COR-L47 (cell line): ENCODE measurements at regions not wholly inside any gene's neighbourhood (a gene's known extent, or its start where the extent isn't known, plus 50 kb on each side); places are given as distances from the start of the nearest gene placed in this dataset.

Source experiments
- DNase-seq: peaks from one replicate; lab custom pipeline; 2025; lab: John Stamatoyannopoulos, UW

DNA sequence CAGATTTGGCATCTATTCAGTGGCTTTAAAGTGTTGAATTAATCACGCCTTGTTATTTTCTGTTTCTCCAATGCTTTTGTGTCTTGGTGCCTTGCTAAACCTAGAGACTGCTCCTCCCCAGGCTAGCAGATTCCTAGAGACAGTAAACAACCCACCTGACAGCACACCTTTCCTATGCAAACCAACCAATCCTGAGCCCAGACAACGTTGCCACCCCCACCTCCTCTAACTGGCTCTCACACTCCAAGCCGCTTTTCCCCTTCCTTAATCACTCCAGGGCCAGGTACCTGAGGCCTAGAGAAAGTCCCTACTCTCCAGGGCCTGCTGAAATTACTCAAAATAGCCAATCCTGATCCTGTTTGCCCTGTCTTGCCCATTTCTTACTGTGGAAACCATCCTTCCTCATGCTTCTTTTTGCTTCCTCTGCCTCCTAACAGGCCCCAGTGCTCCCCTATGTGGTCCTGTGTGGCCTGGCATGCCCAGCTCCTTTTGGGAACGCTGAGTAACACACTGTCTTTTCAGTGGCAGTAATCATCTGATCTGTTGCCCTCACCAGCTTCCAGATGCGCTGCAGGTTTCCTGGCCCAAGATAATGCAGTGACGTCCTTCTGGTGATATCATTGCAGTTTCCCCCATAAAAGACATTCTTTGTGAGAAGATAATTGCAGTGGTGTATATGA, 53.4 kb downstream of the GAS1 start:
- DNase-seq = no peak

- DNase-seq = no peak
These were observed 54.7 kb downstream of the GAS1 start for GRCh38 chr9:86892576-86892975.

GRCh38 chr9:86891886-86892437, 55.3 kb downstream of the GAS1 start:
- no peak for DNase-seq

GRCh38 chr9:86891091-86891490, 56.2 kb downstream of the GAS1 start:
- DNase-seq = no peak

DNA sequence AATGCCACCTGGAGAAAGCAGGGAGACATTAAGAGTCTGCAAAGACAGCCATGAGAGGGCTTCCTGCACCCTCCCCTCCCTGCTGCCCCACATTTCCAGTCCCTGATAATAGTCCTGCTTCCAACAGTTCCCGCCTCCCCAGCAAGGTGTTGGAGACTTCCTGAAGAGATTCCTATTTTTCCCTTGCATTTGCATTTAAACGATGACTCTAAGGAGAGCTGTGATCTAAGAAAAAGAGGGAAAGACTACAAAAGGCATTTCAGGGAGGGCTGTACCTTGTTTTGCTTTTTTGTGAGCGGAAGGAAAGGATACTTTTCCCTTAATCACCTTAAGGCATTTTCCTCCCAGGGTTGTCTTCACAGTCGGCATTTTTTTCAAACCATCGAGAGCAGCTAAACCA, 62.1 kb downstream of the GAS1 start:
- DNase-seq = no peak

GRCh38 chr9:86876621-86877196, 70.6 kb downstream of the GAS1 start:
- no peak for DNase-seq

GRCh38 chr9:86868616-86869015, 78.7 kb downstream of the GAS1 start:
- no peak for DNase-seq

DNA sequence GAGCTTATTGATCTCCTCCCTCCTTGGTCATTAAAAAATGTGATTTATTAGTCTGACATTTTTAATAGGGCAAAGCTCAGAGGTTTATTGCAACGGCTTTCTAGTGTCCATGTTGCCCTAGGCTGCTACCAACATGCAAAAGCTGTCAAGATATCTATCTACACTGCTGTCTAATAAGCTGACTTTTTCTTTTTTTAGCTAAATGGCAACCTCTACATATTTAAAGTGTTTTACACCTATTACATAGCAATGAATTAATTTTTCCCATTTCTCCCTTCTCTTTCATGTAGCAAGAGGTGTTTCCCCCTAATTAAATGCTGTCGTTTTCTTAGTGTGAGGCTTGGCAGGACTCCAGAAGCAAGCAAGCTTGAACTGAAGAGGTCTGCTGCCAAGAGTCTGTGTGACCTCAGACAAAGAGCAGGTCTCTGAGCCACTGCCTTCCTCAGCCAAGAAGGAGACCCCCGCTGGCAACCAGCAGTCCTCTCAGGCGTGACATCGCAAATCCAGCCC, 79.4 kb downstream of the GAS1 start:
- DNase-seq = peak; percentile 12

DNA sequence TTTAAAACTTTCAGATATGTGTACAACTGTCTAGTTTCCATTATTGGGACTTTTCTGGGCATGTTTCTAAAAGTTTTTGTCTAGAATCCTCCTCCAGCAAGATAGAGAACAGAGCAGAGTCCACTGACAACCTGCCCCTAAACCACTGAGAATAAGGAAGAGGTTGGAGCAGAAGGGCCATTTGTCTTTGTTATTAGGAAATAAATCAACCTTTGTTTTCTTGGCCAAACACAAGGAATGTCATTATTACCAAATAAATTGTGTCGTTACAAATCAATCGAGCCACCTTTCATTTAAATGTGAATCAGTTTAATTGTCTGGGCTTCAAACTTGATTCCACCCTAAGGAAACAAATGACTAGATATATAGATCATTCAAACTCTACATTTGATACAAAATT, 81.4 kb downstream of the GAS1 start:
- DNase-seq = no peak

DNA sequence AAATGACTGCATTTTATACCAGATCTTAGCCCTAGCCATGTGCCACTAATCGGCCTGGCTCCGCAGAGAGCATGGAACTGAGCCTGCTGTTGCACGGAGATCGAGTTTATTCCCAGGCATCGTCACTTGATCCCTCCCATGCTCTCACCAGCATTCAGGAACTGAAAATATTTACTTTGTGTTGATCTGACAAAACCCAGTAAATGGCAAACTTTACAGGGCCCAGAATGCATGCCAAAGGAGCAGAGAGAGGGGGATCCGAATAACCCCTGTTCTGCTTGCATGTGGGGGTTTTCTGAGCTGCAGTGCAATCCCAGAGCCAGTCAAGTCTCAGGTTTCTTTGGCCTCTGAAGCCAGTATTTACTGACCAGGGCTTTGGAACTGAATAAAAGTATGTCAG, 87.3 kb downstream of the GAS1 start:
- DNase-seq = no peak

GRCh38 chr9:86859056-86859455, 88.2 kb downstream of the GAS1 start:
- DNase-seq = no peak

DNA sequence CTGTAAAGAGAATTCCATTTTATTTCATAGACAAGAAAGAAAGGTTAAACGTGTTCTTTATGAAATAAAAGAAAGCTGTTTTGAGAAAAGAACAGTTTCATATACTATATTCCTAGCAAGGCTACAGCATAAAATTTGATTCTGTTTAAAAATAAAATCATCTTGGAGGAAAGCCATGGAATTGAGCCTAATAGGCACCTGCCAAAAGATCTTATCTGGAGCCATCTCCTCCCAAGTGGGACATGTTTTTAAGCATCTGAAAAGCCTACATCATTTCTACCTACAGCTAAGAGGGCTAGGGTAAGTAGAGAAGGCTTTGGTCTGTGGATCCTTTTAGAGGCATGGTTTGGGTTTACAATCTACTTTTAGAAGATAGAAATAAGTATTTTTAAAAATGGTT, 89.3 kb downstream of the GAS1 start:
- DNase-seq = no peak

- no peak for DNase-seq
These were observed 91.0 kb downstream of the GAS1 start for GRCh38 chr9:86856259-86856658.

DNA sequence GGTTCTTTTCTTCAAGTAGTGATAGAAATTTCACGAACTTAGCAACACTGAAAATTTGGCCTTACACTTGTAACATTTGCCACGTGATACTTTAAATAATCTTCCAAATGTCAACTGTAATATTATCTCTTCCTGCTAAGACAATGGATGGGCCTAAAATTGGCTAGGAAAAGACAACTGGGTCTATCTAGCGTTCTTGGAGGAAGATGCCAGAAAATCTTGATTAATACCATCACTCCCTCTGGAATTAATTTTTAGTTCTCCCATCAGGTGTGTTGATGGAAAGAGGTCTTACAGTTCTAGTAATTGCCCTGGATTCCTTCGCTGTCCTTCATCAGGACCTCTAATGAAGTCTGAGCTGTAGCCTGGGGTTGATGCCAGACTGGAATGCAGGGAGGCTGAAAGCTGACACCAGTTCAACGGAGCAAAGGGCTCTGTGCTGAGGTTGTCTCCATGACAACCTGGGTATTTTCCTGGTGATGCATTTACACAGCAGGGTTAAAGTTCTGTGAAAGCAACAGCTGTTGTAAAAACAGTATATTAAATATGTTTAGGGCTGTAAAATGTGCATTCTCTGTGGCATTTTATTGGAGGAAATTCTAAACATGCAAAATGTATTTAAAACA, 92.3 kb downstream of the GAS1 start:
- DNase-seq = no peak

DNA sequence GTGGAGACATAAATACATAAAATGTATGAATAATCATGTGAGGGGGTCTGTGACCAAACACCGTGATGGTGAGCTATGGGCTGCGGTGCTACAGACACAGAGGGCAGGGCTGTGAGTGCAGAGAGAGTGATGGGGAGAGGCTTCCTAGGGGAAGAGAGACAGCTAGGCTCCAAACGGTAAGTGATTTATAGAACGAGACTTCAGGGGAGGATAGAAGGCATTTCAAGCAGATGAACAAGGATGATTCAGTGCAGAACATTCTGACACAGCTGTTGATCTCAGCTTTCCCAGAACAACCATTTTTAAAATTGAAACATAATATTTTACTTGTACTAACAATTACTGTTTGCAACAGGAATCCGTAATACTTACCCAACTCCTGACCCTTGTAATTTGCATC, 100.7 kb downstream of the GAS1 start:
- DNase-seq = no peak

DNA sequence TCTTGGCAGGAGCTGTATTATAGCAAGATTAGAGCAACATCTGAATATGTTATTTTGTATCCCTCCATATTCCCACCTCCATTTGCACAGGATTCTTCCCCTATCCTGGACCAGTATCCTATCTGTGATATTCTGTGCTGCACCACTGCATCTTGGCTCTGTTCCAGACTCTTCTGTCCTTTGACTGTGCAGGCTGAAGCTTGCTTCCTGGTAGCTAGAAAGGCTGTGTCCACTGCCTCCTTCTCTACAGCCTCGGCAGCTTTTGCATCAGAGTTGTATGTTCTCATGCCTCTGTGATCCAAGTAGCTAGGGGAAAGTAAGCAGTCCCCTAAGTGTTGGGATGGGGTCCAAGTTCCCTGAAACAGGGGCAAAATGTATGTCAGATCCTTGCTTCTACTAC, 104.1 kb downstream of the GAS1 start:
- DNase-seq = no peak

GRCh38 chr9:86842573-86842972, 104.7 kb downstream of the GAS1 start:
- DNase-seq = no peak

GRCh38 chr9:86839522-86839921, 107.8 kb downstream of the GAS1 start:
- no peak for DNase-seq

GRCh38 chr9:86838519-86839497, 108.5 kb downstream of the GAS1 start:
- no peak for DNase-seq

DNA sequence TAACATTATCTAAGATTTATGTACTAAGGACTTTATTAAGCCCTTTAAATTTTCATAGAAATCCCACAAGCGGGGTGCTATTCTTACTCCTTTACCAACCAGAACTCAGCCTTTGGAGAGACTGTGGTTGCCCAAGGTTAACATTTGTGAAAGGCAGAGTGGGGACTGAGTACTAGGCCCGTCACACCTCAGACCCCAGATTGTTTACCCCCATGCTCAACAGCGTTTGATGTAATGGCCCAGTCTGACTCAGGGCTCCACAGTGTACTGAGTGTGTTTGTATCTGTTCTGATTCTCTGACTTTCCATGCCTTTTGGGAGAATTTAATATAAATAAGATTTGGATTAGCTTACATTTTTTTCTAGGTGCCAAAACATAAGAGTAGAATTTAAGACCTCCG, 110.0 kb downstream of the GAS1 start:
- no peak for DNase-seq

- DNase-seq = no peak
These were observed 110.5 kb downstream of the GAS1 start for GRCh38 chr9:86836797-86837196.

- no peak for DNase-seq
These were observed 111.0 kb downstream of the GAS1 start for GRCh38 chr9:86836266-86836665.
